HepG2 (cell line): ENCODE measurements at regions not wholly inside any gene's neighbourhood (a gene's known extent, or its start where the extent isn't known, plus 50 kb on each side); places are given as distances from the start of the nearest gene placed in this dataset.

Experiments
- ATAC-seq: fragments of 200-7000 bp; cut with Tn5 transposase; 3 replicates; pipeline ENCODE4 v1.9.1; 2020; ENCODE audit warnings: mild to moderate bottlenecking, moderate library complexity
- BruUV-seq: library from RNA; stranded (reverse); fragments of 400-500 nt; replicated peaks from 2 replicates; lab custom pipeline; 2021; lab: Mats Ljungman, UMichigan
- CTCF ChIA-PET: fragments of 300-600 bp; formaldehyde crosslinking; extraction: SDS; loops from one replicate; lab custom pipeline; 2021; ENCODE audit warnings: low total read pairs, inconsistent platforms, low intra/inter-chr PET ratio; lab: Yijun Ruan, JAX
- POLR2A ChIA-PET: fragments of 350-600 bp; sonication (Branson Sonifier 250); formaldehyde crosslinking; loops from one replicate; lab custom pipeline; 2020; ENCODE audit warnings: antibody characterized with exemption, inconsistent platforms; lab: Yijun Ruan, JAX
- DNase-seq: peaks from one replicate; pipeline ENCODE4 v3.0.0-alpha.2; 2015; ENCODE audit warnings: low spot score
- FAIRE-seq: peaks from 3 replicates; lab custom pipeline; 2011; peaks lifted over from hg19 to GRCh38; lab: Jason Lieb, UNC
- H2AFZ ChIP-seq: one replicate; pipeline ENCODE4 v1.6.1; 2011; ENCODE audit warnings: low read length, inconsistent platforms
- H3K27ac ChIP-seq: fragments of 300-600 bp; 3 replicates; pipeline ENCODE4 v1.8.0; 2011; ENCODE audit warnings: mixed run types, mild to moderate bottlenecking, mixed read lengths, low read length, inconsistent platforms; ENCODE audit not compliant: insufficient read depth; ENCODE audit errors: extremely low read length
- H3K27me3 ChIP-seq, 2 experiments: fragments of 200-600 bp in 1 of 2; 2 replicates in 1 of 2; 3 replicates in 1 of 2; pipeline versions ENCODE4 v1.6.0 to v1.8.0; 2011; ENCODE audit warnings: low read length in 2 of 2, mild to moderate bottlenecking in 2 of 2, moderate library complexity in 2 of 2, inconsistent platforms in 1 of 2; ENCODE audit not compliant: insufficient read depth in 2 of 2, control insufficient read depth in 1 of 2
- H3K36me3 ChIP-seq, 2 experiments: fragments of 200-600 bp in 1 of 2; replicated peaks in 1 of 2; 2 replicates in 1 of 2; 3 replicates in 1 of 2; pipeline versions ENCODE4 v1.5.1 to v1.8.0; 2011; ENCODE audit warnings: low read length in 2 of 2, inconsistent platforms in 1 of 2; ENCODE audit not compliant: insufficient read depth in 2 of 2, control insufficient read depth in 1 of 2
- H3K4me1 ChIP-seq: 2 replicates; pipeline ENCODE4 v1.5.1; 2012; ENCODE audit warnings: low read length, inconsistent platforms; ENCODE audit not compliant: insufficient read depth
- H3K4me2 ChIP-seq: 2 replicates; pipeline ENCODE4 v1.6.0; 2011; ENCODE audit warnings: low read depth, low read length, inconsistent platforms
- H3K4me3 ChIP-seq, 3 experiments: fragments of 200-600 bp in 1 of 3; sonication (generic), shearing (Covaris generic) in 1 of 3; replicated peaks in 1 of 3; 2 replicates each; pipeline ENCODE4 v1.5.1; 2011 to 2016; ENCODE audit warnings: low read length in 3 of 3, inconsistent platforms in 2 of 3, low read depth in 2 of 3, mild to moderate bottlenecking in 2 of 3, control low read depth in 1 of 3, mixed read lengths in 1 of 3; ENCODE audit not compliant: insufficient read depth in 1 of 3
- H3K79me2 ChIP-seq: one replicate; pipeline ENCODE4 v1.6.1; 2011; ENCODE audit warnings: low read length, inconsistent platforms; ENCODE audit not compliant: insufficient read depth
- H3K9ac ChIP-seq: 2 replicates; pipeline ENCODE4 v1.6.0; 2011; ENCODE audit warnings: mild to moderate bottlenecking, low read depth, low read length, inconsistent platforms; ENCODE audit not compliant: insufficient read depth
- H3K9me3 ChIP-seq: 2 replicates; pipeline ENCODE4 v1.5.1; 2012; ENCODE audit warnings: mild to moderate bottlenecking, low read length
- H4K20me1 ChIP-seq: 2 replicates; pipeline ENCODE4 v1.6.0; 2011; ENCODE audit warnings: inconsistent platforms, mild to moderate bottlenecking, low read length, moderate library complexity; ENCODE audit not compliant: insufficient read depth
- BRD4 ChIP-seq: sonication (generic); formaldehyde crosslinking; IDR thresholded peaks from 2 replicates; pipeline ENCODE4 v1.4.0; 2020; ENCODE audit warnings: missing genetic modification reagents
- GTF2F1 ChIP-seq: fragments of 150-350 bp; IDR thresholded peaks from 2 replicates; pipeline ENCODE4 v1.6.1; 2014; ENCODE audit warnings: low read length
- PCBP2 ChIP-seq: fragments of 200-400 bp; formaldehyde crosslinking; optimal IDR thresholded peaks from 2 replicates; pipeline ENCODE3; 2018; ENCODE audit warnings: low read length, low read depth; ENCODE audit not compliant: poor library complexity, severe bottlenecking
- WGBS: methylation state at CpG from one replicate; pipeline ENCODE4 v1.1.6; 2017; ENCODE audit warnings: low lambda C conversion rate; 5-methylcytosine and 5-hydroxymethylcytosine counted together
- in situ Hi-C: cut with HindIII; loops from 2 replicates; pipeline ENCODE4 v1.10.0; 2017; ENCODE audit warnings: low pct_unique_long_range_greater_than_20kb; ENCODE audit not compliant: extremely low pct_ligation_motif_present
- intact Hi-C: fragments of 100-400 bp; cut with micrococcal nuclease; formaldehyde crosslinking; loops from one replicate; pipeline ENCODE4 v1.10.0; 2022; ENCODE audit not compliant: unreplicated experiment
- TF ChIP-seq, protein P1 (sequence below): sonication (generic); formaldehyde crosslinking; IDR thresholded peaks from 2 replicates; pipeline ENCODE4 v1.4.0; 2020; ENCODE audit warnings: missing genetic modification reagents; ENCODE audit errors: not compliant biosample characterization
- TF ChIP-seq, protein P2 (sequence below): sonication (generic); formaldehyde crosslinking; IDR thresholded peaks from 2 replicates; pipeline ENCODE4 v1.4.0; 2020; ENCODE audit warnings: mild to moderate bottlenecking, missing genetic modification reagents
- TF ChIP-seq, protein P3 (sequence below): sonication (generic); formaldehyde crosslinking; IDR thresholded peaks from 2 replicates; pipeline ENCODE4 v1.4.0; 2020; ENCODE audit warnings: missing genetic modification reagents, borderline replicate concordance
- TF ChIP-seq, protein P4 (sequence below): sonication (generic); formaldehyde crosslinking; IDR thresholded peaks from 2 replicates; pipeline ENCODE4 v1.4.0; 2020; ENCODE audit warnings: missing genetic modification reagents
- TF ChIP-seq, protein P5 (sequence below): IDR thresholded peaks from 2 replicates; pipeline ENCODE4 v1.6.1; 2016; ENCODE audit warnings: mild to moderate bottlenecking

DNA sequence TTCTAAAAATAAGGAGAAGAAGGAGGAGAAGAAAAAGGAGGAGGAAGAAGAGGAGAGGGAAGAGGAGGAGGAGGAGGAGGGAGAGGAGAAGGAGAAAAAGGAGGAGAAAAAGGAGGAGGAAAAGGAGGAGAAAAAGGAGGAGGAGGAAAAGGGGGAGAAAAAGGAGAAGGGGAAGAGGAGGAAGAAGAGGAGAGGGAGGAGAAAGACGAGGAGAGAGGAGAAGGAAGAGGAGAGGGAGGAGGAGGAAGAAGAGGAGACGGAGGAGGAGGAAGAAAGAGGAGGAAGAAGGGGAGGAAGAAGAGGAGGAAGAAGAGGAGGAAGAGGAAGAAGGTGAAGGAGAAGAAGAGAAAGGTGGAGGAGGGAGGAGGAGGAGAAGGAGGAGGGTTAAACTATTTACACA, 210.2 kb upstream of the TRPM3 start:
- Histone ChIP-seq H3K9ac (no peak overlapping the region), H3K4me1 (no peaks in the 10 kb centered on the region), H3K9me3 (no peaks in the 10 kb centered on the region), H4K20me1 (no peaks in the 10 kb centered on the region), H3K27me3 (no peaks in the 10 kb centered on the region), H3K36me3 (no peaks in the 10 kb centered on the region), H3K4me3 (no peak overlapping the region), H3K79me2 (no peaks in the 10 kb centered on the region), H2AFZ (no peak overlapping the region), H3K27ac (no peak overlapping the region), H3K4me2 (no peak overlapping the region)
- in situ Hi-C loops (no loop called here), intact Hi-C loops (no loop called here)
- no TSS peak for BruUV-seq
- 3% methylated on average over 2 of the region's 2 CpGs for WGBS
- no peak for TF ChIP-seq GTF2F1
- peak; percentile 88 for TF ChIP-seq PCBP2
- DNase-seq (no peak), FAIRE-seq (no peak), ATAC-seq (no peak)
- ChIA-PET POLR2A (no interaction called here), CTCF (no interaction called here)

DNA sequence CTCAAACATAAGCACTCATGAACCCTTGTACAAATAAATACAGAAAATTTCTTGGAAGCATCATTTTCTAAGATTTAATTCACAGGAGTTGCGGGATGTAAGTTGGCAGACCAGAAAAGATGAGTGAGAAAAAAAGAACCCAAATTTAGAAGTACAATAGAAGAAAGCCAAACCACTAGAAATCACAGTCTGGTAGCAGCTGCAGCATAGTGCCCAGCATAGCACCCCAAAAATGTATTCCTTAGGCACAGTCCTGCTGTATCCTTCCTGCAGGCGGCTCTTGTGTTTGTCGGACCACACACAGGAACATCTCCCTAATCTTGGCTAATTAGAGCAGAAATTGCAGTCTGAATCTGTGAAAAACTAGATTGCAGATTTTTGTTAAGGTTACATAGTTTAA, 208.5 kb upstream of the TRPM3 start:
- intact Hi-C loops (no loop called here), in situ Hi-C loops (no loop called here)
- Histone ChIP-seq H4K20me1 (no peaks in the 10 kb centered on the region), H3K4me2 (no peak overlapping the region), H3K27me3 (no peaks in the 10 kb centered on the region), H3K4me3 (no peak overlapping the region), H3K4me1 (no peaks in the 10 kb centered on the region), H3K36me3 (no peaks in the 10 kb centered on the region), H3K9ac (no peak overlapping the region), H2AFZ (no peak overlapping the region), H3K27ac (no peak overlapping the region), H3K79me2 (no peaks in the 10 kb centered on the region)
- no TSS peak for BruUV-seq
- WGBS = 1% methylated on average over 3 of the region's 3 CpGs
- no peak for DNase-seq
- POLR2A ChIA-PET = no interaction called here
- TF ChIP-seq, protein P1, sequence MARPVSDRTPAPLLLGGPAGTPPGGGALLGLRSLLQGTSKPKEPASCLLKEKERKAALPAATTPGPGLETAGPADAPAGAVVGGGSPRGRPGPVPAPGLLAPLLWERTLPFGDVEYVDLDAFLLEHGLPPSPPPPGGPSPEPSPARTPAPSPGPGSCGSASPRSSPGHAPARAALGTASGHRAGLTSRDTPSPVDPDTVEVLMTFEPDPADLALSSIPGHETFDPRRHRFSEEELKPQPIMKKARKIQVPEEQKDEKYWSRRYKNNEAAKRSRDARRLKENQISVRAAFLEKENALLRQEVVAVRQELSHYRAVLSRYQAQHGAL (CRISPR knock-in tag) = no peak
- TF ChIP-seq, protein P2, sequence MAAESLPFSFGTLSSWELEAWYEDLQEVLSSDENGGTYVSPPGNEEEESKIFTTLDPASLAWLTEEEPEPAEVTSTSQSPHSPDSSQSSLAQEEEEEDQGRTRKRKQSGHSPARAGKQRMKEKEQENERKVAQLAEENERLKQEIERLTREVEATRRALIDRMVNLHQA (CRISPR knock-in tag) = no peak
- TF ChIP-seq BRD4 = no peak
- TF ChIP-seq, protein P3, sequence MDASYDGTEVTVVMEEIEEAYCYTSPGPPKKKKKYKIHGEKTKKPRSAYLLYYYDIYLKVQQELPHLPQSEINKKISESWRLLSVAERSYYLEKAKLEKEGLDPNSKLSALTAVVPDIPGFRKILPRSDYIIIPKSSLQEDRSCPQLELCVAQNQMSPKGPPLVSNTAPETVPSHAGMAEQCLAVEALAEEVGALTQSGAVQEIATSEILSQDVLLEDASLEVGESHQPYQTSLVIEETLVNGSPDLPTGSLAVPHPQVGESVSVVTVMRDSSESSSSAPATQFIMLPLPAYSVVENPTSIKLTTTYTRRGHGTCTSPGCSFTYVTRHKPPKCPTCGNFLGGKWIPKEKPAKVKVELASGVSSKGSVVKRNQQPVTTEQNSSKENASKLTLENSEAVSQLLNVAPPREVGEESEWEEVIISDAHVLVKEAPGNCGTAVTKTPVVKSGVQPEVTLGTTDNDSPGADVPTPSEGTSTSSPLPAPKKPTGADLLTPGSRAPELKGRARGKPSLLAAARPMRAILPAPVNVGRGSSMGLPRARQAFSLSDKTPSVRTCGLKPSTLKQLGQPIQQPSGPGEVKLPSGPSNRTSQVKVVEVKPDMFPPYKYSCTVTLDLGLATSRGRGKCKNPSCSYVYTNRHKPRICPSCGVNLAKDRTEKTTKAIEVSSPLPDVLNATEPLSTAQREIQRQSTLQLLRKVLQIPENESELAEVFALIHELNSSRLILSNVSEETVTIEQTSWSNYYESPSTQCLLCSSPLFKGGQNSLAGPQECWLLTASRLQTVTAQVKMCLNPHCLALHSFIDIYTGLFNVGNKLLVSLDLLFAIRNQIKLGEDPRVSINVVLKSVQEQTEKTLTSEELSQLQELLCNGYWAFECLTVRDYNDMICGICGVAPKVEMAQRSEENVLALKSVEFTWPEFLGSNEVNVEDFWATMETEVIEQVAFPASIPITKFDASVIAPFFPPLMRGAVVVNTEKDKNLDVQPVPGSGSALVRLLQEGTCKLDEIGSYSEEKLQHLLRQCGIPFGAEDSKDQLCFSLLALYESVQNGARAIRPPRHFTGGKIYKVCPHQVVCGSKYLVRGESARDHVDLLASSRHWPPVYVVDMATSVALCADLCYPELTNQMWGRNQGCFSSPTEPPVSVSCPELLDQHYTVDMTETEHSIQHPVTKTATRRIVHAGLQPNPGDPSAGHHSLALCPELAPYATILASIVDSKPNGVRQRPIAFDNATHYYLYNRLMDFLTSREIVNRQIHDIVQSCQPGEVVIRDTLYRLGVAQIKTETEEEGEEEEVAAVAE (CRISPR knock-in tag) = no peak
- TF ChIP-seq, protein P4, sequence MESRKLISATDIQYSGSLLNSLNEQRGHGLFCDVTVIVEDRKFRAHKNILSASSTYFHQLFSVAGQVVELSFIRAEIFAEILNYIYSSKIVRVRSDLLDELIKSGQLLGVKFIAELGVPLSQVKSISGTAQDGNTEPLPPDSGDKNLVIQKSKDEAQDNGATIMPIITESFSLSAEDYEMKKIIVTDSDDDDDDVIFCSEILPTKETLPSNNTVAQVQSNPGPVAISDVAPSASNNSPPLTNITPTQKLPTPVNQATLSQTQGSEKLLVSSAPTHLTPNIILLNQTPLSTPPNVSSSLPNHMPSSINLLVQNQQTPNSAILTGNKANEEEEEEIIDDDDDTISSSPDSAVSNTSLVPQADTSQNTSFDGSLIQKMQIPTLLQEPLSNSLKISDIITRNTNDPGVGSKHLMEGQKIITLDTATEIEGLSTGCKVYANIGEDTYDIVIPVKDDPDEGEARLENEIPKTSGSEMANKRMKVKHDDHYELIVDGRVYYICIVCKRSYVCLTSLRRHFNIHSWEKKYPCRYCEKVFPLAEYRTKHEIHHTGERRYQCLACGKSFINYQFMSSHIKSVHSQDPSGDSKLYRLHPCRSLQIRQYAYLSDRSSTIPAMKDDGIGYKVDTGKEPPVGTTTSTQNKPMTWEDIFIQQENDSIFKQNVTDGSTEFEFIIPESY (CRISPR knock-in tag) = no peak
- TF ChIP-seq, protein P5, sequence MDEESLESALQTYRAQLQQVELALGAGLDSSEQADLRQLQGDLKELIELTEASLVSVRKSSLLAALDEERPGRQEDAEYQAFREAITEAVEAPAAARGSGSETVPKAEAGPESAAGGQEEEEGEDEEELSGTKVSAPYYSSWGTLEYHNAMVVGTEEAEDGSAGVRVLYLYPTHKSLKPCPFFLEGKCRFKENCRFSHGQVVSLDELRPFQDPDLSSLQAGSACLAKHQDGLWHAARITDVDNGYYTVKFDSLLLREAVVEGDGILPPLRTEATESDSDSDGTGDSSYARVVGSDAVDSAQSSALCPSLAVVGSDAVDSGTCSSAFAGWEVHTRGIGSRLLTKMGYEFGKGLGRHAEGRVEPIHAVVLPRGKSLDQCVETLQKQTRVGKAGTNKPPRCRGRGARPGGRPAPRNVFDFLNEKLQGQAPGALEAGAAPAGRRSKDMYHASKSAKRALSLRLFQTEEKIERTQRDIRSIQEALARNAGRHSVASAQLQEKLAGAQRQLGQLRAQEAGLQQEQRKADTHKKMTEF (CRISPR knock-in tag) = no peak
- TF ChIP-seq, all 625 proteins: peak for 0
- CTCF ChIA-PET = no interaction called here
- FAIRE-seq = no peak
- no peak for ATAC-seq
- H3K9me3 ChIP-seq = no peaks in the 10 kb centered on the region
